ENCODE measurements at regions not wholly inside any gene's neighbourhood (a gene's known extent, or its start where the extent isn't known, plus 50 kb on each side); places are given as distances from the start of the nearest gene placed in this dataset.

- TF ChIP-seq POLR2A (IDR thresholded peaks at IDR 0.05) = no peak
- TF ChIP-seq CTCF (IDR thresholded peaks at IDR 0.05) = no peak
Observed at GRCh38 chr6:76631622-76632021, 559.2 kb upstream of the IMPG1 start.
